Uterus (tissue), 3 donors: ENCODE measurements at regions not wholly inside any gene's neighbourhood (a gene's known extent, or its start where the extent isn't known, plus 50 kb on each side); places are given as distances from the start of the nearest gene placed in this dataset.

Experiments
- DNase-seq, 2 donors: peaks; one replicate each; pipeline ENCODE4 v3.0.0-alpha.2; 2019 to 2020
- H3K27ac ChIP-seq, 2 donors: fragments of 200-600 bp; sonication (generic); 1 replicate in 1 of 2; 2 replicates in 1 of 2; pipeline ENCODE4 v1.5.1; 2016 to 2018
- H3K27me3 ChIP-seq, 2 donors: fragments of 200-600 bp; sonication (generic); one replicate each; pipeline ENCODE4 v1.5.1; 2018 to 2019; ENCODE audit warnings: control low read depth in 1 of 2
- H3K36me3 ChIP-seq, 2 donors: fragments of 200-600 bp; sonication (generic); one replicate each; pipeline ENCODE4 v1.5.1; 2019; ENCODE audit warnings: control low read depth in 1 of 2
- H3K4me1 ChIP-seq, 2 donors: fragments of 200-600 bp; sonication (generic); one replicate each; pipeline ENCODE4 v1.5.1; 2018 to 2019; ENCODE audit warnings: control low read depth in 1 of 2
- H3K4me3 ChIP-seq, 2 donors: fragments of 200-600 bp; sonication (generic); 1 replicate in 1 of 2; 2 replicates in 1 of 2; pipeline ENCODE4 v1.5.1; 2018 to 2019; ENCODE audit warnings: mild to moderate bottlenecking in 1 of 2
- H3K9me3 ChIP-seq, 2 donors: fragments of 200-600 bp; sonication (generic); one replicate each; pipeline ENCODE4 v1.5.1; 2019; ENCODE audit warnings: control low read depth in 1 of 2
- POLR2A ChIP-seq, 2 donors: fragments of 450-650 bp; IDR thresholded peaks; one replicate each; pipeline ENCODE4 v1.6.1; 2016; ENCODE audit warnings: antibody characterized with exemption in 2 of 2, mild to moderate bottlenecking in 1 of 2, moderate library complexity in 1 of 2
- intact Hi-C: fragments of 100-400 bp; cut with DNase I; formaldehyde crosslinking; loops from one replicate; pipeline ENCODE4 v1.15.1; 2023; ENCODE audit warnings: low total_unique reads
- TF ChIP-seq, protein P1 (sequence below), 4 experiments: fragments of 200-600 bp in 2 of 4; fragments of 450-650 bp in 2 of 4; sonication (generic) in 2 of 4; IDR thresholded peaks; one replicate each; pipeline ENCODE4 v1.5.1; 2016 to 2019; ENCODE audit warnings: antibody characterized with exemption in 4 of 4, mild to moderate bottlenecking in 2 of 4, moderate library complexity in 1 of 4
- donor health status: DM: yes; HTN: yes; CAD: no.

DNA sequence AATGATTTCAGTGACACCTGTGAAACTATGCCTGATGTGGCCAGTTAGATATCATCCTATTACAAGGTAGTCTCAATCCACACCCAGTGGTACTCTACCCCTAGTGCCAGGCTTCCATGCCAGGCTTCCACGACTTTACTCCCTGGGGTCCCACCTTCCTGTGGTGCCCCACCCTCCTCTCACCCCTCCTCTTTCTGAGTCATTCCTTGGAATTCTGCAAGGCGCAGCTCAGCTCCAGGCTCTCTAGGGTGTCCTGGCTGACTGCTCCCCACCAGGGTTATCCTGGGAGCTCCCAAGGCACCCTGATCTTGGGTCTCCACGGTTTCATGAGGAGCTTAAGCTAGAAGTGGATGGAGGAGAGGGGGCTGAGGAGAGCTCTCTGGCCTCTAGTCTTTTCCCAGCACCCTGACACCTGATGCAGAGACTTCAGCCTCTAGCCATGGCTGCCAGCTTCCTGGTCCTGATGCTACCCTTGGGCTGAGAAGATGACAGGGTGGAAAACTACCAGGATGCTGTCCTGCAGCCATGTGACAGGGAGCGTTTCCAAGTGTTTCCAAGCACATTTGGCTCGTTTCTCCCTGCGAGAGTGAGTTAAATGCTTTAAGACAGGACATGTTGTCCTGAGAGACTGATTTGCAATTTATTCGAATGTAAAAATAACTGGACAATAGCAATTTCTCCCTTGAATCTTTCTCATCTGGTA is 1461.2 kb downstream of the TBC1D22A start:
- H3K9me3 ChIP-seq: no peaks in the 10 kb centered on the region
- DNase-seq: no peak
- intact Hi-C loops: no loop called here
- no peak overlapping the region for H3K4me3 ChIP-seq
- no peaks in the 10 kb centered on the region for H3K27me3 ChIP-seq
- TF ChIP-seq, protein P1, sequence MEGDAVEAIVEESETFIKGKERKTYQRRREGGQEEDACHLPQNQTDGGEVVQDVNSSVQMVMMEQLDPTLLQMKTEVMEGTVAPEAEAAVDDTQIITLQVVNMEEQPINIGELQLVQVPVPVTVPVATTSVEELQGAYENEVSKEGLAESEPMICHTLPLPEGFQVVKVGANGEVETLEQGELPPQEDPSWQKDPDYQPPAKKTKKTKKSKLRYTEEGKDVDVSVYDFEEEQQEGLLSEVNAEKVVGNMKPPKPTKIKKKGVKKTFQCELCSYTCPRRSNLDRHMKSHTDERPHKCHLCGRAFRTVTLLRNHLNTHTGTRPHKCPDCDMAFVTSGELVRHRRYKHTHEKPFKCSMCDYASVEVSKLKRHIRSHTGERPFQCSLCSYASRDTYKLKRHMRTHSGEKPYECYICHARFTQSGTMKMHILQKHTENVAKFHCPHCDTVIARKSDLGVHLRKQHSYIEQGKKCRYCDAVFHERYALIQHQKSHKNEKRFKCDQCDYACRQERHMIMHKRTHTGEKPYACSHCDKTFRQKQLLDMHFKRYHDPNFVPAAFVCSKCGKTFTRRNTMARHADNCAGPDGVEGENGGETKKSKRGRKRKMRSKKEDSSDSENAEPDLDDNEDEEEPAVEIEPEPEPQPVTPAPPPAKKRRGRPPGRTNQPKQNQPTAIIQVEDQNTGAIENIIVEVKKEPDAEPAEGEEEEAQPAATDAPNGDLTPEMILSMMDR (IDR thresholded peaks at IDR 0.05): no peak
- TF ChIP-seq POLR2A (IDR thresholded peaks at IDR 0.05): no peak
- H3K36me3 ChIP-seq: no peaks in the 10 kb centered on the region
- no peaks in the 10 kb centered on the region for H3K4me1 ChIP-seq
- H3K27ac ChIP-seq: no peak overlapping the region

DNA sequence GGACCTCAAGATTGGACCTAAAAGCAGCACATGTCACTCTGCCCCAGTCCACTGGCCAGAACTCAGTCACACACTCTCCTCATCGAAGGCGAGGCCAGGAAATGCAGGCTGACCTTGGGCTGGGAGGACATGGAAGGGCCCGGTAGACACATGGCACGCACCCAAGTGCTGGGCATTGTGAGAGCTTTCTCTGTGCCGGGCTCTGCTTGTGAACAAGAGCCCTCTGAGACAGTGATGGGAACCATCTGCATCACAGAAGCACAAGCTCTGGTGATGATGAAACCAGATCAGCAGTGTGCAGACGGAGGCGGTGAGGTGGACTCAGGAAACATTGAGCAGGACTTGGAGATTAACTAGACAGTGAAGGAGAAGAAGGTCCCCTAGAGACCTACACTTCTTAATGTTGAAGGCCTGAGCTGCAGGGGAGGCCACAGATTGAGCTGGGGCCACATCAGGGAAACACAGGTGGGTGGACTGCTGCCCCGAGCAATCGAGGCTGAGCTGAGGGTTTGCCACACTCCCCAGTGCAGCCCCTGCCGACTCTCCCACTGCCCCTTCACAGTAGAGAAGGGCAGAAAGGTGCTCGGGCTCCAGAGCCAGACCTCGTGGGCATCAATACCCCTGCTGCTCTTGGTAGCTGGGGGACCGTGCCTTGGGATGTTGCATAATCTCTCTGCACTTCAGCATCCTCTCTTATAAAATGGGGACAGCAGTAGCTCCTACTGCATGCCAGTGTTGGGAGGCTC is 1460.5 kb downstream of the TBC1D22A start:
- Histone ChIP-seq H3K9me3 (no peaks in the 10 kb centered on the region), H3K36me3 (no peaks in the 10 kb centered on the region), H3K27ac (no peak overlapping the region), H3K4me3 (no peak overlapping the region), H3K27me3 (no peaks in the 10 kb centered on the region), H3K4me1 (no peaks in the 10 kb centered on the region)
- TF ChIP-seq POLR2A (IDR thresholded peaks at IDR 0.05): no peak
- TF ChIP-seq, protein P1 (IDR thresholded peaks at IDR 0.05): no peak
- intact Hi-C loops: no loop called here
- no peak for DNase-seq

DNA sequence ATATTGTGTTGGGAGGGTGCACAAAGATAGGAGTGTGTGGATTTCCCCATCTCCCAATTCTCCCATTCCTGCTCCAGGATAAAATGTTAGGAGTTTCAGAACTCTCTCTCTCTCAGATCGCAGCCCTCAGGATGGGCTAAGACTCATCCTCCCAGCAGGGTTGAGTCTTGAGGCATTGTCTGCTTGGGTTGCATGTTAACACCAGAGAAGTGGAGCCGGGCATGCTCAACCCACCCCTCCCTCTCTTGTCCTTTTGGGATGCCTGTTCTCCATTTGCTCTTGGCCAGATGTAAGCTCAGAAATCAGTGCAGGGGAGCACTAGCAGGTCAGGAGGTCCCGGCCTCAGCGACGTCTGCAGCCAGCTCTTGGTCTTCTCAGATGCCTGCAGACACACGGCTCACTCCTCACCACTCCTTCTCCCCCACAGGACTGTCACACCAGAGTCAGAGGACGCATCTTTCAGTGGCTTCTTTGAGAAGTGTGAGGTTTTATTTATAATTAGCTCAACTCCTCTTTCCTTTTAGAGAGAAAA is 1456.5 kb downstream of the TBC1D22A start:
- intact Hi-C loops: no loop called here
- no peak for DNase-seq
- TF ChIP-seq POLR2A (IDR thresholded peaks at IDR 0.05): no peak
- TF ChIP-seq, protein P1 (IDR thresholded peaks at IDR 0.05): no peak

GRCh38 chr22:48217596-48217995 is 1455.1 kb downstream of the TBC1D22A start:
- Histone ChIP-seq H3K4me1 (no peaks in the 10 kb centered on the region), H3K27me3 (no peaks in the 10 kb centered on the region), H3K9me3 (no peaks in the 10 kb centered on the region), H3K4me3 (no peak overlapping the region), H3K36me3 (no peaks in the 10 kb centered on the region), H3K27ac (no peak overlapping the region)
- intact Hi-C loops: no loop called here
- TF ChIP-seq POLR2A (IDR thresholded peaks at IDR 0.05): no peak
- TF ChIP-seq, protein P1 (IDR thresholded peaks at IDR 0.05): no peak
- DNase-seq: no peak

More for the DNA sequence above, 1456.5 kb downstream of the TBC1D22A start:
- Histone ChIP-seq H3K4me3 (no peak overlapping the region), H3K36me3 (no peaks in the 10 kb centered on the region), H3K27ac (no peak overlapping the region), H3K4me1 (no peaks in the 10 kb centered on the region), H3K9me3 (no peaks in the 10 kb centered on the region), H3K27me3 (no peaks in the 10 kb centered on the region)

GRCh38 chr22:48212727-48213126 is 1450.3 kb downstream of the TBC1D22A start:
- intact Hi-C loops: no loop called here
- TF ChIP-seq, protein P1 (IDR thresholded peaks at IDR 0.05): no peak
- no peak for TF ChIP-seq POLR2A (IDR thresholded peaks at IDR 0.05)
- no peak for DNase-seq
- Histone ChIP-seq H3K27me3 (no peaks in the 10 kb centered on the region), H3K9me3 (no peaks in the 10 kb centered on the region), H3K27ac (no peak overlapping the region), H3K4me1 (no peaks in the 10 kb centered on the region), H3K4me3 (no peak overlapping the region), H3K36me3 (no peaks in the 10 kb centered on the region)
